Activated CD8-positive, alpha-beta memory T cell treated with anti-CD3 and anti-CD28 coated beads, Interleukin-2, amount 50 U/mL, for 1 hour (primary cell): ENCODE measurements at regions not wholly inside any gene's neighbourhood (a gene's known extent, or its start where the extent isn't known, plus 50 kb on each side); places are given as distances from the start of the nearest gene placed in this dataset.
"Not testable (repeated sequence)": the region's sequence is repeated elsewhere in the genome, so short reads cannot be mapped to it uniquely, and the experiment has no call there.

Experiments
- DNase-seq: peaks from one replicate; pipeline ENCODE4 v3.0.0-alpha.2; 2020; ENCODE audit errors: extremely low read depth

DNA sequence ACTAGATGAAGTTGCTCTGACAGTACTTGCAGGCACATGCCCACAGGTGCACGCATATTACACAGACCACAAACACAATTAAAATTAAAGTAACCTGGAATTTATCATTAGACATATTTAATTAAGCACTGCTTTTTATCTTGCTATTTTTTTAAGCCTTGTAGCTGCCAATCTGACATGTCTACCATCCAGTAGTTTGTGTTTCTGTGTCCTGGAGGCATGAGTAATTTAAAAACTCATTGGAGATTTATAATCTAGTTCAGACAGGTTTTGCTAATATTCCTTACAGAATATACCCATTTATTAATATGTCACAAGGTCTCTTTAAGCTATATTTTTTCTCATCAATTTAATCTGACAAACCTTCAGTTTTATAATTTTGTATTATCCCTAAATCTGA is 445.0 kb upstream of the KLF6 start:
- no peak for DNase-seq

DNA sequence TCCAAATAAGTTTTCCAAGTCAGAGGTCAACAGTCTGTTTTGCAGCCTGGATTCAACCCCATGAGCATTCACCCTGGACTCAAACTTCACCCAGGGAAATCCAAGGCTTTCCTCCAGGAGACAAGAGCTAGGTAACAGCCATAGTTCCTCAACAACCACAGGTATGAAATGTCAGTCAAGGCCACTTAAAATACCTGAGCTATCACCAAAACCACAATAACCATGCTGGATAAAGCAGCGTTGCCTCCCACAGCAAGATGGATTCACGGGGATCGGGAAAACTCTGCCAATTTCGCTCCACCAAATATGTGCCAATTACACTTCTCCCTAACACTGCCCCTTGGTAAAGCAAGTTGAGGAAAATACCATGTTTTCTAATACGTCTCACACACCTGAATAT is 444.1 kb upstream of the KLF6 start:
- no peak for DNase-seq

- DNase-seq, result no peak
These were observed 442.6 kb upstream of the KLF6 start for GRCh38 chr10:4227586-4227985.

GRCh38 chr10:4226941-4227540 is 442.0 kb upstream of the KLF6 start:
- no peak for DNase-seq

DNA sequence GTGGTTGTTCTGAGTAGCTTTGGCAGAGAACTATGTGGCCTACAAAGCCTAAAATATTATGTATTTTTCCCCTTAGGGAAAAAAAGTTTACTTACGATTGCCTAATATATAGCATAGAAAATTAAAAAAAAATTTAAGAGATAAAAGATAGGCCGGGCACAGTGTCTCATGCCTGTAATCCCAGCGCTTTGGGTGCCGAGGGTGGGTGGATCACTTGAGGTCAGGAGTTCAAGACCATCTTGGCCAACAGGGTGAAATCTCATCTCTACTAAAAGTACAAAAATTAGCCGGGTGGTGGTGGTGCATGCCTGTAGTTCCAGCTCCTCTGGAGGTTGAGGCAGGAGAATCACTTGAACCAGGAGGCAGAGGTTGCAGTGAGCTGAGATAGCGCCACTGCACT is 439.2 kb upstream of the KLF6 start:
- DNase-seq, result no peak

GRCh38 chr10:4221310-4221709 is 436.3 kb upstream of the KLF6 start:
- not testable (repeated sequence) for DNase-seq

DNA sequence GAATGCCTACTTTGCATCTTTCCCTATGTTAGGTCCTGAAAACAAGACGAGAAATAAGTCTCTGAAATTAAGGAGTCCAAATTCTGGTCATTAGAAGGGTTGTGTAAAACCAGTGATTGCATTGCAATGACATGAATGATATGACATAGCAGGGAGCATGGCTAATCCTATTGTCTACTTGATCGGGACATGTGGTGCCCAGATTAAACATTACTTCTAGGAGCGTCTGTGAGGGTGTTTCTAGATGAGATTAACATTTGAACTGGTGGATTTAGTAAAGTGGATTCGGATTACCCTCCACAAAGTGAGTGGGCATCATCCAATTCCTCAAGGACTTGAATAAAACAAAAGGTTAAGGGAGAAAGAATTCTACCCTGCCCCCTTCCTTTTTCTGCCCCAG is 434.9 kb upstream of the KLF6 start:
- no peak for DNase-seq

GRCh38 chr10:4217653-4218052 is 432.6 kb upstream of the KLF6 start:
- DNase-seq, result no peak

- no peak for DNase-seq
These were observed 432.2 kb upstream of the KLF6 start for GRCh38 chr10:4217187-4217586.

- no peak for DNase-seq
These were observed 431.7 kb upstream of the KLF6 start for GRCh38 chr10:4216726-4217125.

DNA sequence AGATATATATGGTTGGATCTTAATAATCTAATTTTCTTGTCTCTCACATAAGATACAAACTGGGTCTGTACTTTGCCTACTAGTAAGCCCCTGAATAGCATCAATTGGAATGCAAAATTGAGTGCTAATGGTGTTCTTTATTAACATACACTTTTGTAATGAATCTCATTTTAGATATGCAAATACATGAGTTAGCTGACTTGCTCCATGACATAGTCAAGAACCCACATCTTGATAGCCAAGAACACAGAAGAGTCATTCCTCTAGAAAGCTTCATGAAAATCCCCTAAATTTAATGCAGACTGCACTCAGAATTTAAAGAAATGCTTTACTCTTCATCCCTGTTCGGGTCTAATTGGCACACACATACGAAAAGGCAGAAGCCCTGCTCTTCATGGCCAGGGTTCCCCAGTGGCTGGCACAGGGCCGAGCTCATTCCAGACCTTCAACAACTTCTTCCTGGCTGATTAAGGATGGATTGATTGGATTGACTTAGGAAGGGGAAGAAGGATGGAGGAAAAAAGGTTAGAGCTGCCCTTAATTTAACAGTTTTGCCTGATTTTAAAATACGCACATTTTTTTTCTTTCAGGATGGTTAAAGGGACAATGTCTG is 431.1 kb upstream of the KLF6 start:
- DNase-seq, result no peak

- no peak for DNase-seq
These were observed 430.5 kb upstream of the KLF6 start for GRCh38 chr10:4215485-4215884.

DNA sequence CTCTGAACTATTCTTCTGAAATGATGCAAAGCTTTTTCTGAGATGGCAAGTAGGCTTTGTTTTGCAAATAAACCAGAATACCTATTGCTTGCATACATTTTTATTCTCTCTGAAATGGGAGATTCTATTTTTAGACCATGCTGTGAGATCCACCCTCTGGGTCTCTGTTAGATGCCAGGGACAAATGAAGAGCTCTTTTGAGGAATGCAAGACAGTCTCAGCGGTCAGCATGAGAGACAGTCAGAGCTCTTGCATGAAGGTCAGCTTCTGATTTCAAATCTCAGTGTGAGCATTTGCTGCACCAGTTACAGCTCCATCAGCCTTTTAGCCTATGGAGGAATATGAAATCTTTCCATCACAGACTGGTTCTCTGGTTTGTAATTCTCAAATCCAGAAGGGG is 429.9 kb upstream of the KLF6 start:
- no peak for DNase-seq

GRCh38 chr10:4213441-4213840 is 428.4 kb upstream of the KLF6 start:
- no peak for DNase-seq

- no peak for DNase-seq
These were observed 427.2 kb upstream of the KLF6 start for GRCh38 chr10:4212111-4212630.

DNA sequence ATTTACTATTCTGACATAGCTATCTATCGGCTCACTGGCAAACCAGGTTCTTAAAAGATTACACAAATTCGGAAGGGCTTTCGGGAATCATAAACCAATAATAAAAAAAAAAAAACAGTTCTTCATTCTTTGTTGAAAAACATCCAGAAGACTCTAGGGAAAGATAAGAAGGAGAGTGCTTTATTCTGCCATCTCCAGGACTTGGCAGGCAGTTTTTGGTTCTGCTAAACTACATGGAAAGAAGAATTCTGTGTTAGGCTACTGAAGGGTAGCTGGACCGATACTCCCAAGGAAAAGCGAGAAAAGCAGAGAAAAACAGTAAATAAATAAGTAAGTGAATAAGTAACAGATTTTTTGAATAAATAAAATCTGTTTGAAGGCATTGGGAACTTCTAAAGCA is 423.5 kb upstream of the KLF6 start:
- no peak for DNase-seq

- no peak for DNase-seq
These were observed 420.1 kb upstream of the KLF6 start for GRCh38 chr10:4205113-4205512.

DNA sequence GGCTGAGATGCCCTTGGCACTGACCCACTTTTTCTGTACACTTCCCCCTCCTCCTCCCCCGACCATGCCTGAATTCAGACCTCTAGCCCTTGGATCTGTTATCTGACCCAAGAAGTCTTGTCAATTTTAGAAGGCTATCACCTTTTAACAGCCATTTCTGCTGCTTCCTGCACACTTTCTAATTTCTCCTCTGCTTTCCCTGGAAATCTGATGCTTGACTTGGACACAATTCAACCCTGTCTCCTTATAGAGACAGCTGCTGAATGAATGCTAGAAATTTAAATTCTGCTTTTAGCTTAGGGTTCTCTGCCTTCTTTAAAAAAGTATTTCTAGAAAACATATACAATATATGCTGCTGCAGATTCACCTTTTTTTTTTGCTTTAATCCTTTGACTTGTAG is 417.9 kb upstream of the KLF6 start:
- no peak for DNase-seq

GRCh38 chr10:4201866-4202825 is 417.1 kb upstream of the KLF6 start:
- DNase-seq, result no peak

GRCh38 chr10:4199196-4199595 is 414.2 kb upstream of the KLF6 start:
- DNase-seq, result no peak

DNA sequence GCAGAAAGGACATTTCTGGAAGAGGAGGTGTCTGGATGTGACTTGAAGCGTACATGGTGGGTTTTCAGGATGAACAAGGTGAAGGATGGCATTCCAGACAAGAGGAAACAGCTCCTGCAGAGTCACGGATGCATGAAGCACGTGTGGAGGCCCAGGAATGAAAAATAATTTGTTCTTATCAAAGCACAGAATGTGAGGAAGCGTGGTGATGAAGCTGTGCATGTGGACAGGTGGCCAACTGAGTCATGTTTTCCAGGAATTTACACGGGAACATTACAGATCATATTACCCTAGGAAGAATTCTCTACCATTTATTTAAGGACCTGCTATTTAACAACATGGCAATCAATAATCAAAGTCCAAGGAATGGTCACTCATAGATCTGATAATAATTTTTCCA is 413.2 kb upstream of the KLF6 start:
- DNase-seq, result no peak

DNA sequence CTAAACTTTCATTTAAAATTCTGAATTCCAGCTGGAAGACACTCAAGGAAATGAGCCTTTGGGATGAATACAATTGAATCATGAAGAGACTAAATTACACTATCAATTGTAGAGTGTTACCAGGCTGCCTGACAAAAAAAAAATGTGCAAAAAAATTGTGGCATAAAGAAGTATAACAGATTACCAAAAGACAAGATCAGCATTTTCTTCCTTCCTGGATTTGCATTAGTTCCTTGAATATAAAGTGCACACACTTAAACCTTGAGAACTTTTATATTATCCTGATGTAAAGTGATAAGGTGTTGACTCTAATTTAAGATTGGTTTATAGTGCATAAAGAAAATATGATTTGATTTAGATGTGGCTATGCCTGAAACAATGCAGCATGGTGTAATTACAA is 412.7 kb upstream of the KLF6 start:
- no peak for DNase-seq
